Colonic mucosa (tissue), 4 donors: ENCODE measurements at regions not wholly inside any gene's neighbourhood (a gene's known extent, or its start where the extent isn't known, plus 50 kb on each side); places are given as distances from the start of the nearest gene placed in this dataset.

Source experiments
- DNase-seq: peaks from one replicate; pipeline ENCODE4 v3.0.0-alpha.2; 2020
- H3K27ac ChIP-seq: fragments of 200-600 bp; one replicate; pipeline ENCODE4 v1.8.0; 2021
- H3K27me3 ChIP-seq: fragments of 200-600 bp; one replicate; pipeline ENCODE4 v1.8.0; 2021
- H3K36me3 ChIP-seq: fragments of 200-600 bp; one replicate; pipeline ENCODE4 v1.8.0; 2021
- H3K4me1 ChIP-seq: fragments of 200-600 bp; one replicate; pipeline ENCODE4 v1.8.0; 2021; ENCODE audit warnings: mild to moderate bottlenecking
- H3K4me3 ChIP-seq: fragments of 200-600 bp; one replicate; pipeline ENCODE4 v1.8.0; 2021
- H3K9ac ChIP-seq, 2 donors: one replicate each; pipeline ENCODE4 v1.7.0; 2013; ENCODE audit warnings: control low read depth in 2 of 2, low read depth in 2 of 2, low read length in 2 of 2
- H3K9me3 ChIP-seq: fragments of 200-600 bp; one replicate; pipeline ENCODE4 v1.8.0; 2021
- intact Hi-C: fragments of 100-400 bp; cut with DNase I; formaldehyde crosslinking; loops from one replicate; pipeline ENCODE4 v1.14.1; 2022
- TF ChIP-seq, protein P1 (sequence below): fragments of 200-600 bp; IDR thresholded peaks from one replicate; pipeline ENCODE4 v1.8.0; 2022; ENCODE audit warnings: antibody characterized with exemption, mild to moderate bottlenecking
- donor health status: healthy.
- donor health status: DM: no; HTN: no; CAD: no.
- donor health status: DM: no; HTN: no; CAD: no.

DNA sequence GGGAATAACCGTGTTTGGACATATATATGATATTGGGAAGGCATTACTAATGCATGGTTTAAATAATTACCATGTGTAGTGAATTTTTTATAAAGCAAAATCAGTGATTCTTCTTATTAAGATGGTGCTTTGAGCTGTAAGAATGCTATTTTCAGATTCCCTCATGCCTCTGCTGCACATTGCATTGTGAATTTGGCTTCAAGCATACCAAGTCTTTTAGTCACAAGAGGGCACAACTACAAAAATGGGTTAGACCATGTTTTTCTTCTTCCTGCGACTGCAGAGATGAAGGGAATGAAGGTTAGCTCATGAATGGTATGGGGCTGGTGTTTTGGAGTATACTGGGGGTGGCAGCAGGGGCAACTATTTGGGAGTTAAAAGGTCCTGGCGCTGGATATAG is 320.1 kb downstream of the SLC4A3 start:
- H3K36me3 ChIP-seq: no peaks in the 10 kb centered on the region
- TF ChIP-seq, protein P1, sequence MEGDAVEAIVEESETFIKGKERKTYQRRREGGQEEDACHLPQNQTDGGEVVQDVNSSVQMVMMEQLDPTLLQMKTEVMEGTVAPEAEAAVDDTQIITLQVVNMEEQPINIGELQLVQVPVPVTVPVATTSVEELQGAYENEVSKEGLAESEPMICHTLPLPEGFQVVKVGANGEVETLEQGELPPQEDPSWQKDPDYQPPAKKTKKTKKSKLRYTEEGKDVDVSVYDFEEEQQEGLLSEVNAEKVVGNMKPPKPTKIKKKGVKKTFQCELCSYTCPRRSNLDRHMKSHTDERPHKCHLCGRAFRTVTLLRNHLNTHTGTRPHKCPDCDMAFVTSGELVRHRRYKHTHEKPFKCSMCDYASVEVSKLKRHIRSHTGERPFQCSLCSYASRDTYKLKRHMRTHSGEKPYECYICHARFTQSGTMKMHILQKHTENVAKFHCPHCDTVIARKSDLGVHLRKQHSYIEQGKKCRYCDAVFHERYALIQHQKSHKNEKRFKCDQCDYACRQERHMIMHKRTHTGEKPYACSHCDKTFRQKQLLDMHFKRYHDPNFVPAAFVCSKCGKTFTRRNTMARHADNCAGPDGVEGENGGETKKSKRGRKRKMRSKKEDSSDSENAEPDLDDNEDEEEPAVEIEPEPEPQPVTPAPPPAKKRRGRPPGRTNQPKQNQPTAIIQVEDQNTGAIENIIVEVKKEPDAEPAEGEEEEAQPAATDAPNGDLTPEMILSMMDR: no peak
- H3K9ac ChIP-seq: no peak overlapping the region
- H3K4me1 ChIP-seq: no peaks in the 10 kb centered on the region
- no peak overlapping the region for H3K27ac ChIP-seq
- no peaks in the 10 kb centered on the region for H3K27me3 ChIP-seq
- intact Hi-C loops: no loop called here
- no peaks in the 10 kb centered on the region for H3K9me3 ChIP-seq
- no peak for DNase-seq
- no peak overlapping the region for H3K4me3 ChIP-seq

DNA sequence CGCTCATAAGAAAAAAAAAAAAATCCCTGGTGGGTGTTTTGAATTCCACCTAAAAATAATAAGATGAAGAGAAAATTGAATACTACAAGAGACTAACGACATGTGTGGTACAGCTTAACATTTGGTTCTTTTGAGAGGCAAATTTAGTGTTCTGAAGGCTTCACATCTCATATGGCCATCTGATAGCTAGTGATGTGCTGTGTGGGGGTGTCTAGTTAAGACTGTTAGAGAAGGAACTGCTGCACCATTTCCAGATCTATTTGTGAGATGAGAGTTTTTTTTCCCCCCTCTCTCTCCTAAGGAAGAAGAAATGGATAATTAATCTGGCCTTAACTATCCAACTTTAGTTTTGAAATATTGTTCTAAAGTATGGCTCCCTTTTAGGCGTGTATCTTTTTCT is 321.6 kb downstream of the SLC4A3 start:
- no peaks in the 10 kb centered on the region for H3K4me1 ChIP-seq
- no peak for DNase-seq
- no peaks in the 10 kb centered on the region for H3K9me3 ChIP-seq
- TF ChIP-seq, protein P1: no peak
- H3K27ac ChIP-seq: no peak overlapping the region
- H3K9ac ChIP-seq: no peak overlapping the region
- no peaks in the 10 kb centered on the region for H3K27me3 ChIP-seq
- H3K4me3 ChIP-seq: no peak overlapping the region
- H3K36me3 ChIP-seq: no peaks in the 10 kb centered on the region
- intact Hi-C loops: no loop called here

DNA sequence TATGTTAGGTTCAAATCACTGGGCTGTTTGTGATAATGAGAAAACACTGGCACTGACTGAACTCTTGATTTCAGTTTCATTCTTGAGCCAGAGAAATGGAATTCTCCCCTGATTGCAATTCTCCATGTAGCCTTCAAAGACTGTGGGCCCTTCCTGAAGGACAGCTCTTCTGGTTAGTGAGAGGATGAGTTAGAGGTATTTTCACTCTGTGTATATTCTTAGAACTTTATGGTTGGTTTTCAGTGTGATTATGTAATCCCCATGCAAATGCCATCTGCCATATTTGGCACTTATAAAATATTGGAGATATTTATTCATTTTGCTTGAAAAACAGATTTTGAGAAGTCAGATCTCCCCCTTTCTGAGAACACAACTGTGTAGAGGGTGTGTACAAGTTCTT is 323.7 kb downstream of the SLC4A3 start:
- no peak for DNase-seq
- H3K9me3 ChIP-seq: no peaks in the 10 kb centered on the region
- H3K27me3 ChIP-seq: no peaks in the 10 kb centered on the region
- H3K36me3 ChIP-seq: no peaks in the 10 kb centered on the region
- no peak overlapping the region for H3K27ac ChIP-seq
- no peak overlapping the region for H3K9ac ChIP-seq
- intact Hi-C loops: no loop called here
- H3K4me3 ChIP-seq: no peak overlapping the region
- TF ChIP-seq, protein P1: no peak
- H3K4me1 ChIP-seq: no peaks in the 10 kb centered on the region

DNA sequence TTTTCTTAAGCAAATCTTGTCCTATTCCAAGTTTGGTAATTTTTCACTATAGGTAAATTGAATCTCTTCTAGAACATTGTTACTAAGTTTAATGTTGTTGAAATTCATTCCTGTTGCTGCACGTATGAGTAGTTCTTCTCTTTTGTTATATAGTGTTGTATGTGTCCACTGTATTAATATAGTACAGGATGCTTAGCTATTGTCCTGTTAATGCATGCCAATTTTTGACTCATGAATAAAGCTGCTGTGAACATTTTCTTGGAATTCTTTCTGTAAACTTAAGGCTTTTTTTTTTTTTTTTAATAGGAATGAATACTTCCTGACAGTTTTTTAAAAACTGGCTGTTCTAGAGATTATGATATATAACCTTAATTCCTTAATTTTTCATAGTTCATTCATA is 326.9 kb downstream of the SLC4A3 start:
- no peak for DNase-seq
- no peaks in the 10 kb centered on the region for H3K36me3 ChIP-seq
- H3K9me3 ChIP-seq: no peaks in the 10 kb centered on the region
- no peaks in the 10 kb centered on the region for H3K4me1 ChIP-seq
- no peak overlapping the region for H3K4me3 ChIP-seq
- intact Hi-C loops: no loop called here
- no peak overlapping the region for H3K9ac ChIP-seq
- no peak overlapping the region for H3K27ac ChIP-seq
- TF ChIP-seq, protein P1: no peak
- no peaks in the 10 kb centered on the region for H3K27me3 ChIP-seq

DNA sequence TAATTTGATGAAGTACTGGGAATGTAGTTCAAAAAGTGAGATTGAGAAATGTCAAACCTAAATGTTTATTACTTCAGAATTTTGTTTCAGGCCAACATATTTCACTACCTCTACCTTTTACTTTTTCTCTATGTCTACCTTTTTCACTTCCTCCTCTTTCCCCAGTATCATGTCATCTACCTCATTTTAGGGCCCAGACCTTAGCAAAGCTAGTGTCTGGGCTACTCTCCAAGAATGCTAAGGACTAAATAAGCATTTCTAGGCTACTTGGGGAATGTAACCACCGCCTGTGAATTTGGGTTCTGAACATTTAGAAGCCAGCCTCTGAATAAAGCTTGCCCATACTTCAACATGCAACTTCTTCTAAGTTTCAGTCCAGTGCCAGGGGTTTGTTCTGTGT is 330.4 kb downstream of the SLC4A3 start:
- TF ChIP-seq, protein P1: no peak
- H3K4me3 ChIP-seq: no peak overlapping the region
- intact Hi-C loops: no loop called here
- no peaks in the 10 kb centered on the region for H3K4me1 ChIP-seq
- DNase-seq: no peak
- no peaks in the 10 kb centered on the region for H3K27me3 ChIP-seq
- H3K27ac ChIP-seq: no peak overlapping the region
- H3K9me3 ChIP-seq: no peaks in the 10 kb centered on the region
- no peak overlapping the region for H3K9ac ChIP-seq
- H3K36me3 ChIP-seq: no peaks in the 10 kb centered on the region

DNA sequence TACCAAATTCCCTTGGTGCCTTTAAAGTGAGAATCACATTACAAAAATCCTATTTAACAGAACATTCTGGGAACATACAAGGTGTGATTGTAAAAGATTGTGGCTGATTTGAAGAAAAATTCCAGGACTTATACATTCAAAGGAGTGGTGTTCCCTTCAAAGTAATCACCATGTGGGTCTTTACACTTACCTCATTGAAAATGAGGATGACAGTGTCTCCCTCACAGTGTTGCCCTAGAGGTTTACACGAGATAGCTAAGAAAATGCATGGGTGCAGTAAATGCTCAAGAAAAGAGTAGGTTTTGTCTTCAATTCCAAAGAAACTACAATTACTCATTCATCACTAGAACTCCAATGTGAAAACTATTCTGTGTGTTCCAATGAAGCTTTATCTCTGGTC is 331.5 kb downstream of the SLC4A3 start:
- Histone ChIP-seq H3K4me1 (no peaks in the 10 kb centered on the region), H3K36me3 (no peaks in the 10 kb centered on the region), H3K4me3 (no peak overlapping the region), H3K9me3 (no peaks in the 10 kb centered on the region), H3K27ac (no peak overlapping the region), H3K9ac (no peak overlapping the region), H3K27me3 (no peaks in the 10 kb centered on the region)
- intact Hi-C loops: no loop called here
- TF ChIP-seq, protein P1: no peak
- no peak for DNase-seq
